Lung (tissue), 11 donors: ENCODE measurements at regions not wholly inside any gene's neighbourhood (a gene's known extent, or its start where the extent isn't known, plus 50 kb on each side); places are given as distances from the start of the nearest gene placed in this dataset.

ENCODE experiments used
- ATAC-seq: fragments of 200-7000 bp; cut with Tn5 transposase; one replicate; pipeline ENCODE4 v1.9.1; 2020; ENCODE audit warnings: moderate number of reproducible peaks; ENCODE audit not compliant: insufficient read depth, low FRiP score
- DNase-seq, 3 donors: peaks; one replicate each; pipeline ENCODE4 v3.0.0-alpha.2; 2013 to 2017
- H3K27ac ChIP-seq, 2 donors: one replicate each; pipeline ENCODE4 v1.5.1; 2013; ENCODE audit warnings: mild to moderate bottlenecking in 2 of 2, moderate library complexity in 2 of 2, control low read depth in 1 of 2, inconsistent platforms in 1 of 2, low read depth in 1 of 2, low read length in 1 of 2
- H3K27me3 ChIP-seq, 3 donors: one replicate each; pipeline ENCODE4 v1.5.1; 2013; ENCODE audit warnings: low read length in 2 of 3; ENCODE audit not compliant: control insufficient read depth in 3 of 3, insufficient read depth in 3 of 3
- H3K36me3 ChIP-seq, 4 donors: one replicate each; pipeline ENCODE4 v1.5.1; 2013; ENCODE audit warnings: low read length in 4 of 4, mild to moderate bottlenecking in 1 of 4, moderate library complexity in 1 of 4; ENCODE audit not compliant: control insufficient read depth in 4 of 4, insufficient read depth in 4 of 4
- H3K4me1 ChIP-seq, 5 donors: one replicate each; pipeline ENCODE4 v1.5.1; 2013; ENCODE audit warnings: low read length in 5 of 5, mild to moderate bottlenecking in 2 of 5, moderate library complexity in 1 of 5; ENCODE audit not compliant: control insufficient read depth in 5 of 5, insufficient read depth in 5 of 5
- H3K4me3 ChIP-seq: one replicate; pipeline ENCODE4 v1.5.1; 2013; ENCODE audit warnings: mild to moderate bottlenecking, control low read depth, moderate library complexity
- H3K9ac ChIP-seq, 2 donors: one replicate each; pipeline ENCODE4 v1.5.1; 2013; ENCODE audit warnings: low read length in 2 of 2, control low read depth in 1 of 2; ENCODE audit not compliant: insufficient read depth in 1 of 2
- H3K9me3 ChIP-seq, 4 donors: one replicate each; pipeline ENCODE4 v1.5.1; 2013; ENCODE audit warnings: low read length in 3 of 4, mild to moderate bottlenecking in 1 of 4, moderate library complexity in 1 of 4; ENCODE audit not compliant: control insufficient read depth in 4 of 4, insufficient read depth in 3 of 4
- WGBS, 2 donors: extraction: QIAGEN DNeasy Blood & Tissue Kit; methylation state at CpG; one replicate each; pipeline ENCODE4 v1.1.7; 2013; 5-methylcytosine and 5-hydroxymethylcytosine counted together
- TF ChIP-seq, protein P1 (sequence below): IDR thresholded peaks from 2 replicates; pipeline ENCODE4 v1.5.1; 2012; ENCODE audit warnings: mild to moderate bottlenecking; ENCODE audit errors: control extremely low read depth, extremely low read depth
- donor health status: control.
- donor health status: control.
- donor health status: Bipolar disorder and iron deficiency.
- donor health status: healthy.
- donor health status: DM: yes; HTN: yes; CAD: no.

DNA sequence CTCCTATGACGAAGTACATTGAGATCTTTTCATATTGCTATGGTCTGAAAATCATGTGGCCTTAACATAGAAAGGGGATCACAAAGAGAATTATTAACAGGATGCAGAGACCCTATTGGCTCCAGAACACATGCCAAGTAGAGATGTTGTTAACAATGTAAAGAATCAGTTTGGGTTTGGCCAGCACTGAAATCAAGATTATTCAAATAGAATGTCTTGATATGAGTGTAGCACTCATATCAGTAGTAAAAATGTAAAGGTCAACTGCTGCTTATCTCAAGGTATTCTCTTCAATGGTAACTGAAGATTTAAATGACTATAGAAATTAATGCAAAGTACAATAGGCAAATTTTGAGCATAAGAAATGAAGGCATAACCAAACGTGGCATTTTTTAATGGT is 262.8 kb downstream of the PTH2R start:
- Histone ChIP-seq H3K36me3 (no peaks in the 10 kb centered on the region), H3K9me3 (peaks cover 0 to 4% (median 0%) of the 10 kb centered on the region in 4 donors), H3K27ac (no peak overlapping the region), H3K27me3 (no peaks in the 10 kb centered on the region), H3K4me1 (no peaks in the 10 kb centered on the region), H3K9ac (no peak overlapping the region), H3K4me3 (no peak overlapping the region)
- no peak for ATAC-seq
- WGBS, 2 donors = 77 to 82% methylated on average over 2 of the region's 2 CpGs
- DNase-seq = no peak
- TF ChIP-seq, protein P1, sequence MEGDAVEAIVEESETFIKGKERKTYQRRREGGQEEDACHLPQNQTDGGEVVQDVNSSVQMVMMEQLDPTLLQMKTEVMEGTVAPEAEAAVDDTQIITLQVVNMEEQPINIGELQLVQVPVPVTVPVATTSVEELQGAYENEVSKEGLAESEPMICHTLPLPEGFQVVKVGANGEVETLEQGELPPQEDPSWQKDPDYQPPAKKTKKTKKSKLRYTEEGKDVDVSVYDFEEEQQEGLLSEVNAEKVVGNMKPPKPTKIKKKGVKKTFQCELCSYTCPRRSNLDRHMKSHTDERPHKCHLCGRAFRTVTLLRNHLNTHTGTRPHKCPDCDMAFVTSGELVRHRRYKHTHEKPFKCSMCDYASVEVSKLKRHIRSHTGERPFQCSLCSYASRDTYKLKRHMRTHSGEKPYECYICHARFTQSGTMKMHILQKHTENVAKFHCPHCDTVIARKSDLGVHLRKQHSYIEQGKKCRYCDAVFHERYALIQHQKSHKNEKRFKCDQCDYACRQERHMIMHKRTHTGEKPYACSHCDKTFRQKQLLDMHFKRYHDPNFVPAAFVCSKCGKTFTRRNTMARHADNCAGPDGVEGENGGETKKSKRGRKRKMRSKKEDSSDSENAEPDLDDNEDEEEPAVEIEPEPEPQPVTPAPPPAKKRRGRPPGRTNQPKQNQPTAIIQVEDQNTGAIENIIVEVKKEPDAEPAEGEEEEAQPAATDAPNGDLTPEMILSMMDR = no peak

GRCh38 chr2:208671284-208671683 is 264.7 kb downstream of the PTH2R start:
- WGBS, 2 donors = 16 to 31% methylated on average over 1 of the region's 1 CpG
- DNase-seq = no peak

GRCh38 chr2:208671886-208672680 is 265.5 kb downstream of the PTH2R start:
- WGBS, 2 donors = 63 to 71% methylated on average over 4 of the region's 4 CpGs
- DNase-seq = no peak
- TF ChIP-seq, protein P1 = no peak
- H3K9ac ChIP-seq = no peak overlapping the region
- no peaks in the 10 kb centered on the region for H3K27me3 ChIP-seq
- H3K36me3 ChIP-seq = no peaks in the 10 kb centered on the region
- H3K9me3 ChIP-seq = no peaks in the 10 kb centered on the region
- H3K27ac ChIP-seq = no peak overlapping the region
- no peak overlapping the region for H3K4me3 ChIP-seq
- no peak for ATAC-seq
- no peaks in the 10 kb centered on the region for H3K4me1 ChIP-seq

More at GRCh38 chr2:208671284-208671683, 264.7 kb downstream of the PTH2R start:
- no peaks in the 10 kb centered on the region for H3K4me1 ChIP-seq
- no peak overlapping the region for H3K4me3 ChIP-seq
- no peaks in the 10 kb centered on the region for H3K27me3 ChIP-seq
- no peak overlapping the region for H3K9ac ChIP-seq
- H3K9me3 ChIP-seq = no peaks in the 10 kb centered on the region
- no peak overlapping the region for H3K27ac ChIP-seq
- ATAC-seq = no peak
- H3K36me3 ChIP-seq = no peaks in the 10 kb centered on the region
- TF ChIP-seq, protein P1 = no peak
